ENCODE measurements at regions not wholly inside any gene's neighbourhood (a gene's known extent, or its start where the extent isn't known, plus 50 kb on each side); places are given as distances from the start of the nearest gene placed in this dataset.

DNA sequence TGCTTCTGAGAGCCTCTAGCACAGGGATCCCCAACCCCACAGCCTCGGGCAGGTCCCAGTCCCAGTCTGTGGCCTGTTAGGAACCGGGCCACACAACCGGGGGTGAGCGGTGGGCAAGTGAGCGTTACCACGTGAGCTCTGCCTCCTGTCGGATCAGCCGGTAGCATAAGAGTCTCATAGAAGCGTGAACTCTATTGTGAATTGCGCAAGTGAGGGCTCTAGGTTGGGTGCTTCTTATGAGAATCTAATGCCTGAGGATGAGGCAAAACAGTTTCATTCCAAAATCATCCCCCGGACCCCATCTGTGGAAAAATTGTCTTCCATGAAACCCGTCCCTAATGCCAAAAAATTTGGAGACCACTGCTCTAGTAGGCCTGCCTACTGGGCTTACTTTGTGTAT lies 87.0 kb upstream of the UBL3 start:
- TF ChIP-seq, protein P1, sequence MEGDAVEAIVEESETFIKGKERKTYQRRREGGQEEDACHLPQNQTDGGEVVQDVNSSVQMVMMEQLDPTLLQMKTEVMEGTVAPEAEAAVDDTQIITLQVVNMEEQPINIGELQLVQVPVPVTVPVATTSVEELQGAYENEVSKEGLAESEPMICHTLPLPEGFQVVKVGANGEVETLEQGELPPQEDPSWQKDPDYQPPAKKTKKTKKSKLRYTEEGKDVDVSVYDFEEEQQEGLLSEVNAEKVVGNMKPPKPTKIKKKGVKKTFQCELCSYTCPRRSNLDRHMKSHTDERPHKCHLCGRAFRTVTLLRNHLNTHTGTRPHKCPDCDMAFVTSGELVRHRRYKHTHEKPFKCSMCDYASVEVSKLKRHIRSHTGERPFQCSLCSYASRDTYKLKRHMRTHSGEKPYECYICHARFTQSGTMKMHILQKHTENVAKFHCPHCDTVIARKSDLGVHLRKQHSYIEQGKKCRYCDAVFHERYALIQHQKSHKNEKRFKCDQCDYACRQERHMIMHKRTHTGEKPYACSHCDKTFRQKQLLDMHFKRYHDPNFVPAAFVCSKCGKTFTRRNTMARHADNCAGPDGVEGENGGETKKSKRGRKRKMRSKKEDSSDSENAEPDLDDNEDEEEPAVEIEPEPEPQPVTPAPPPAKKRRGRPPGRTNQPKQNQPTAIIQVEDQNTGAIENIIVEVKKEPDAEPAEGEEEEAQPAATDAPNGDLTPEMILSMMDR (IDR thresholded peaks at IDR 0.05; ENCODE audit: control extremely low read depth in 1 of 3, insufficient read depth in 1 of 3, low read depth in 1 of 3, low read length in 3 of 3) = no peak
- TF ChIP-seq, protein P2, sequence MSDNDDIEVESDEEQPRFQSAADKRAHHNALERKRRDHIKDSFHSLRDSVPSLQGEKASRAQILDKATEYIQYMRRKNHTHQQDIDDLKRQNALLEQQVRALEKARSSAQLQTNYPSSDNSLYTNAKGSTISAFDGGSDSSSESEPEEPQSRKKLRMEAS (IDR thresholded peaks at IDR 0.05) = no peak
- TF ChIP-seq POLR2A (IDR thresholded peaks at IDR 0.05; ENCODE audit: control extremely low read depth in 1 of 2, low read depth in 2 of 2, low read length in 2 of 2) = no peak
- no peak for TF ChIP-seq SP1 (IDR thresholded peaks at IDR 0.05; ENCODE audit: low read depth, low read length)
- TF ChIP-seq BRCA1 (IDR thresholded peaks at IDR 0.05; ENCODE audit: low read depth, low read length) = no peak
- no peak for TF ChIP-seq CHD2 (IDR thresholded peaks at IDR 0.05; ENCODE audit: low read length)
- TF ChIP-seq SRF (IDR thresholded peaks at IDR 0.05; ENCODE audit: low read depth, low read length) = no peak
- no peak for TF ChIP-seq YY1 (IDR thresholded peaks at IDR 0.05; ENCODE audit: low read depth, low read length)
- TF ChIP-seq POU5F1 (IDR thresholded peaks at IDR 0.05; ENCODE audit: low read depth, low read length) = no peak
- TF ChIP-seq EP300 (IDR thresholded peaks at IDR 0.05; ENCODE audit: borderline replicate concordance in 1 of 2, low read depth in 2 of 2, low read length in 2 of 2) = no peak
- no peak for TF ChIP-seq NRF1 (IDR thresholded peaks at IDR 0.05; ENCODE audit: low read depth, low read length)
- TF ChIP-seq FOSL1 (IDR thresholded peaks at IDR 0.05; ENCODE audit: insufficient read depth, low read depth, low read length) = no peak
- no peak for TF ChIP-seq POLR2AphosphoS5 (IDR thresholded peaks at IDR 0.05; ENCODE audit: low read depth, low read length)
- TF ChIP-seq HDAC6 (IDR thresholded peaks at IDR 0.05; ENCODE audit: low read depth, low read length) = no peak
